PC-3 (cell line): ENCODE measurements at regions not wholly inside any gene's neighbourhood (a gene's known extent, or its start where the extent isn't known, plus 50 kb on each side); places are given as distances from the start of the nearest gene placed in this dataset.

Source experiments
- ATAC-seq: fragments of 200-7000 bp; cut with Tn5 transposase; 2 replicates; pipeline ENCODE4 v1.9.1; 2020; ENCODE audit warnings: mild to moderate bottlenecking, moderate library complexity
- BruUV-seq: library from RNA; stranded (reverse); fragments of 400-500 nt; replicated peaks from 2 replicates; lab custom pipeline; 2021; lab: Mats Ljungman, UMichigan
- CTCF ChIA-PET: fragments of 300-600 bp; sonication (Branson Sonifier 250); formaldehyde crosslinking; loops from one replicate; lab custom pipeline; 2022; ENCODE audit warnings: antibody characterized with exemption; lab: Charles Lee
- POLR2A ChIA-PET: fragments of 300-600 bp; sonication (Branson Sonifier 250); formaldehyde crosslinking; loops from one replicate; lab custom pipeline; 2022; ENCODE audit warnings: antibody characterized with exemption; ENCODE audit not compliant: unreplicated experiment; lab: Charles Lee
- DNase-seq: peaks from one replicate; pipeline ENCODE4 v3.0.0-alpha.2; 2015
- H2AFZ ChIP-seq: fragments of 300-600 bp; sonication (generic); 2 replicates; pipeline ENCODE4 v1.6.0; 2016; ENCODE audit warnings: antibody characterized with exemption, low read length
- H3F3A ChIP-seq: fragments of 300-600 bp; sonication (generic); one replicate; pipeline ENCODE4 v1.6.0; 2017; ENCODE audit warnings: antibody characterized with exemption, low read length, control low read depth, mild to moderate bottlenecking; ENCODE audit not compliant: unreplicated experiment
- H3K27ac ChIP-seq: fragments of 300-600 bp; sonication (generic); 2 replicates; pipeline ENCODE4 v1.5.1; 2016; ENCODE audit warnings: mild to moderate bottlenecking, low read length
- H3K27me3 ChIP-seq: fragments of 300-600 bp; sonication (generic); 2 replicates; pipeline ENCODE4 v1.6.1; 2016; ENCODE audit warnings: low read length, mixed read lengths
- H3K36me3 ChIP-seq: fragments of 300-600 bp; sonication (generic); 2 replicates; pipeline ENCODE4 v1.6.1; 2016; ENCODE audit warnings: low read depth, mixed run types, low read length, mixed read lengths
- H3K4me1 ChIP-seq: fragments of 300-600 bp; sonication (generic); 2 replicates; pipeline ENCODE4 v1.5.1; 2016; ENCODE audit warnings: low read length; ENCODE audit not compliant: insufficient read depth
- H3K4me2 ChIP-seq: fragments of 300-600 bp; sonication (generic); 2 replicates; pipeline ENCODE4 v1.6.0; 2016; ENCODE audit warnings: low read length
- H3K4me3 ChIP-seq: fragments of 300-600 bp; sonication (generic); 2 replicates; pipeline ENCODE4 v1.5.1; 2016; ENCODE audit warnings: mild to moderate bottlenecking, low read length, mixed read lengths
- H3K79me2 ChIP-seq: fragments of 300-600 bp; sonication (generic); 2 replicates; pipeline ENCODE4 v1.6.1; 2017; ENCODE audit warnings: low read length, mixed read lengths
- H3K9ac ChIP-seq: fragments of 300-600 bp; sonication (generic); 2 replicates; pipeline ENCODE4 v1.6.0; 2016; ENCODE audit warnings: mild to moderate bottlenecking, low read length
- H3K9me2 ChIP-seq: fragments of 300-600 bp; sonication (generic); replicated peaks from 2 replicates; pipeline ENCODE4 v1.6.1; 2016; ENCODE audit warnings: mixed run types, low read length, mixed read lengths
- H3K9me3 ChIP-seq: fragments of 300-600 bp; sonication (generic); 2 replicates; pipeline ENCODE4 v1.6.1; 2016; ENCODE audit warnings: low read length, mixed read lengths
- H4K20me1 ChIP-seq: fragments of 300-600 bp; sonication (generic); 2 replicates; pipeline ENCODE4 v1.6.1; 2016; ENCODE audit warnings: low read length, mixed read lengths
- CTCF ChIP-seq: fragments of 300-600 bp; sonication (generic); conservative IDR thresholded peaks from 2 replicates; pipeline ENCODE4 v1.5.1; 2017; ENCODE audit warnings: antibody characterized with exemption, low read depth, mild to moderate bottlenecking, low read length
- EZH2 ChIP-seq: fragments of 300-600 bp; sonication (generic); IDR thresholded peaks from one replicate; pipeline ENCODE4 v1.6.1; 2017; ENCODE audit warnings: antibody characterized with exemption, mild to moderate bottlenecking, low read length; ENCODE audit not compliant: unreplicated experiment
- EZH2phosphoT487 ChIP-seq: fragments of 300-600 bp; sonication (generic); IDR thresholded peaks from 2 replicates; pipeline ENCODE4 v1.6.1; 2018; ENCODE audit warnings: mild to moderate bottlenecking, antibody characterized with exemption, low read length, borderline replicate concordance
- intact Hi-C: fragments of 100-400 bp; cut with micrococcal nuclease; formaldehyde crosslinking; loops from 2 replicates; pipeline ENCODE4 v1.9.0; 2023

GRCh38 chr3:25113891-25114290 lies 314.2 kb upstream of the RARB start:
- TF ChIP-seq EZH2phosphoT487 (no peak), EZH2 (no peak), CTCF (no peak)
- Histone ChIP-seq H3K4me2 (no peak overlapping the region), H4K20me1 (no peaks in the 10 kb centered on the region), H3K9me2 (no peaks in the 10 kb centered on the region), H2AFZ (no peak overlapping the region), H3K9me3 (no peaks in the 10 kb centered on the region), H3K27me3 (peaks cover 14% of the 10 kb centered on the region; the same call in 1 of the 2 replicates), H3K36me3 (no peaks in the 10 kb centered on the region), H3K79me2 (no peaks in the 10 kb centered on the region), H3K4me3 (no peak overlapping the region), H3K4me1 (no peaks in the 10 kb centered on the region), H3F3A (no peaks in the 10 kb centered on the region), H3K9ac (no peak overlapping the region), H3K27ac (no peak overlapping the region)
- no TSS peak for BruUV-seq
- POLR2A ChIA-PET: no interaction called here
- intact Hi-C loops: no loop called here
- CTCF ChIA-PET: no interaction called here
- DNase-seq (no peak), ATAC-seq (no peak)

- no peak for DNase-seq
- ATAC-seq: no peak
- H3K4me1 ChIP-seq: no peaks in the 10 kb centered on the region
- H3K79me2 ChIP-seq: no peaks in the 10 kb centered on the region
- BruUV-seq: no TSS peak
- no peaks in the 10 kb centered on the region for H3K36me3 ChIP-seq
- no peaks in the 10 kb centered on the region for H3K9me3 ChIP-seq
- H3K27me3 ChIP-seq: peaks cover 13% of the 10 kb centered on the region; the same call in 1 of the 2 replicates
- no peak overlapping the region for H3K27ac ChIP-seq
- ChIA-PET CTCF (no interaction called here), POLR2A (no interaction called here)
- no peaks in the 10 kb centered on the region for H3K9me2 ChIP-seq
- no peak overlapping the region for H3K9ac ChIP-seq
- H3K4me2 ChIP-seq: no peak overlapping the region
- H4K20me1 ChIP-seq: no peaks in the 10 kb centered on the region
- intact Hi-C loops: no loop called here
- no peak overlapping the region for H3K4me3 ChIP-seq
- no peaks in the 10 kb centered on the region for H3F3A ChIP-seq
- TF ChIP-seq CTCF: no peak
- no peak for TF ChIP-seq EZH2phosphoT487
- H2AFZ ChIP-seq: no peak overlapping the region
Observed at GRCh38 chr3:25114532-25114931, 313.5 kb upstream of the RARB start.

GRCh38 chr3:25117005-25117593 lies 311.0 kb upstream of the RARB start:
- TF ChIP-seq CTCF (no peak), EZH2phosphoT487 (no peak), EZH2 (no peak)
- H3K9me3 ChIP-seq: no peaks in the 10 kb centered on the region
- no peaks in the 10 kb centered on the region for H3K36me3 ChIP-seq
- H3K27ac ChIP-seq: no peak overlapping the region
- BruUV-seq: no TSS peak
- no peaks in the 10 kb centered on the region for H3K4me1 ChIP-seq
- H3K9ac ChIP-seq: no peak overlapping the region
- H4K20me1 ChIP-seq: no peaks in the 10 kb centered on the region
- intact Hi-C loops: no loop called here
- no peaks in the 10 kb centered on the region for H3F3A ChIP-seq
- ChIA-PET CTCF (no interaction called here), POLR2A (no interaction called here)
- no peak overlapping the region for H2AFZ ChIP-seq
- ATAC-seq (no peak), DNase-seq (no peak)
- no peak overlapping the region for H3K4me3 ChIP-seq
- H3K9me2 ChIP-seq: no peaks in the 10 kb centered on the region
- no peaks in the 10 kb centered on the region for H3K79me2 ChIP-seq
- H3K27me3 ChIP-seq: no peaks in the 10 kb centered on the region
- H3K4me2 ChIP-seq: no peak overlapping the region
